SU-DHL-6 (cell line): ENCODE measurements at regions not wholly inside any gene's neighbourhood (a gene's known extent, or its start where the extent isn't known, plus 50 kb on each side); places are given as distances from the start of the nearest gene placed in this dataset.

Experiments
- CTCF ChIP-seq: fragments of 200-600 bp; sonication (generic); IDR thresholded peaks from one replicate; pipeline ENCODE4 v1.5.1; 2017; ENCODE audit warnings: antibody characterized with exemption, mild to moderate bottlenecking, low read length, moderate library complexity; ENCODE audit not compliant: insufficient read depth, poor library complexity, severe bottlenecking
- EZH2phosphoT487 ChIP-seq: fragments of 200-600 bp; sonication (generic), shearing (Covaris generic); conservative IDR thresholded peaks from 2 replicates; pipeline ENCODE4 v1.6.1; 2018; ENCODE audit warnings: mild to moderate bottlenecking, antibody characterized with exemption, low read length, moderate library complexity, mixed read lengths

- TF ChIP-seq CTCF (no peak), EZH2phosphoT487 (no peak)
Observed at GRCh38 chr5:16312785-16313184, 133.2 kb upstream of the MARCHF11 start.
